GM18867 (cell line): ENCODE measurements at regions not wholly inside any gene's neighbourhood (a gene's known extent, or its start where the extent isn't known, plus 50 kb on each side); places are given as distances from the start of the nearest gene placed in this dataset.

Experiments used
- ATAC-seq: cut with Tn5 transposase; IDR thresholded peaks from one replicate; pipeline ENCODE4 v1.9.1; 2021; ENCODE audit warnings: mild to moderate bottlenecking, moderate library complexity; ENCODE audit not compliant: unreplicated experiment

GRCh38 chr14:98791661-98792060 is 480.3 kb downstream of the BCL11B start:
- ATAC-seq, result no peak

- no peak for ATAC-seq
Observed at GRCh38 chr14:98792171-98792570, 479.8 kb downstream of the BCL11B start.

- ATAC-seq, result no peak
Observed at GRCh38 chr14:98798099-98798498, 473.9 kb downstream of the BCL11B start.

- ATAC-seq, result no peak
Observed at GRCh38 chr14:98799891-98800290, 472.1 kb downstream of the BCL11B start.

- no peak for ATAC-seq
Observed at GRCh38 chr14:98802044-98802443, 470.0 kb downstream of the BCL11B start.

- ATAC-seq, result no peak
Observed at GRCh38 chr14:98803196-98803595, 468.8 kb downstream of the BCL11B start.

GRCh38 chr14:98808494-98809407 is 463.2 kb downstream of the BCL11B start:
- ATAC-seq, result no peak

DNA sequence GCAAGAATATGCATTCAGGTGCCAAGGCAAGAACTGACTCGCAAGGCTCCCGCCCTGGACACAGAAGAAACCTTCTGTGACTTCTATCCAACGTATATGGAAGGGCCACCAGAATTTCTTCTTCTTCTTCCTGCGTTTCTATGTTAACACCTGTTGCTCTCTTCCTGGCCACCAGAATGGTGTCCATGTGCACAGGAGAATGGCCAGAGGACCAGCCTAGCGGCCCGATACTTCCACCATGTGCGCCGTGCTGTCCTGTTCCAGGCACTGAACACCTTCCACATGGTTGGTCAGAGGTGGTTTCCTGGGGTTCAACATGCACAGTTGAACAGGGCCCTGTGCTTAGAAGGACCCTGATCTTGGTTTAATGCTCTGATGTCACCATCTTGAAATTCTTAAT is 455.8 kb downstream of the BCL11B start:
- ATAC-seq, result no peak

DNA sequence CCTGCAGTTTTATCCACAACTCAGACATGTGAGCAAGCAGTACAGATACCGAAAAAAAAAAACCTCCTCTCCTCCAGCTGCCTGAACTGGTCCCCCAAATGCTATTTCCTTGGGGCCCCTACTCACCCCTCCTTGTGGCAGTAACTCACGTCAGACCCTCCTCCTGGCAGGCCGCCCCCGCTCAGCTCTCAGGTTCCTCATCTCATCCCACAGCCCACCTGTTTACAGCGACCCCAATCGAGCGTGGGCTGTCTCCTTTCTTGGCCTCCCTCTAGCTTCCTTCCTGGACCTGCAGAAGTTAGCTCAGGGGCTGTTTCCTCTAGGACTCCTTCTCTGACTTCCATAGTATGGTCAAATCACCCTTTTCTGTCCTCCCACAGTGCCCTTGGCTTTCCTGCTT is 455.3 kb downstream of the BCL11B start:
- ATAC-seq, result no peak

DNA sequence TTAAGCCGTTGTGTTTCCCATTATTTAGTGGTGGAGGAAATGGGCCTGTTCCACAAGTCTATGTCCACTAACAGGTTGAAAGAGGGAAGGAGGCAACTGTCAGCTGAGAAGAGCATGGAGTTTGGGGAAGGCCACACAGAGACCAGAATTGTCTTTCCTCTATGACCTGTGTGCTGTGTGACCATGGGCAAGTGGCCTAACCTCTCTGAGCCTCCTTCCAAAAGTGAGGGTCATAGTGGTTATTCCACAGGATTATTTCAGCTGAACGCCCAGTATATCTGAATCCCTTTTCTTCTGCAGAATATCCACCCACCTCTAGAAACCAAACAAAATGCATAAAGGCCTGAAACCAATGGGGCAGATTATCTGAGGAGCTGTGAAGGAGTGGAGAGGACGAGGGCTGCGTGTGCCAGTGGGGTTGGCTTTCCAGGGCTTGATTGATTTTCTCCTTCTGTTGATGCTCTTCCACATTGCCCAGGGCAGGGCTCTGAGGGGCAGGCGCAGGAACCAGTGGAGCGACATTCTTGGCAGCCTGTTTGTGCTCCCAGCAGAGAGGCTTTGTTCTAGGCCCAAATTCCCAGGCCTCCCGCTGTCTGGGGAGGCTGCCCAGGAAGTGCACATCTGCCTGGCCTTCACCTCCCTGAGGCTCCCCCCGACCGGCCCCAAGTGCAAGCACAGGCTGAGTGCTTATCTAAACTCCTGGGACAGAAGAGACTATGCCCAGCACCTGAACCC is 452.7 kb downstream of the BCL11B start:
- ATAC-seq, result no peak

GRCh38 chr14:98819867-98820206 is 452.2 kb downstream of the BCL11B start:
- ATAC-seq, result no peak

GRCh38 chr14:98822917-98823316 is 449.1 kb downstream of the BCL11B start:
- no peak for ATAC-seq

DNA sequence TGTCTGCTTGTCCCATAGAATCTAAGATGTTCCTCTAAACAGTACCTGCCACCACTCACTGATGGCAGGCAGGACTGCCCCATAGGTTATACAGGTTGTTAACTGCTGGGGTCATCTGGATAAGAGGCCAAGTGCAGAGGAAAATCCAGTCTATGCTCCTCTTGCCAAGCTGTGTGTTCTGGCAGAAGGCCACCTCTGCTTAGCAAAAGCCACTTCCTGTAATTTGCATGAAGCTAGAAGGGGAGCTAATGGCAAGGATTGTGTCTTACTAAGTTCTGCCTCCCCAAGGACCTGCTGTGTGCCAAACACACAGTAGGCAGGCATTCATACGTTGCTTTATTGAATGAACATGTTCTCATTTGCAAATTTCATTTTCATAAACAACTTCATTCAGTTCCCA is 445.4 kb downstream of the BCL11B start:
- no peak for ATAC-seq

GRCh38 chr14:98834119-98834518 is 437.9 kb downstream of the BCL11B start:
- ATAC-seq, result no peak

GRCh38 chr14:98835051-98835824 is 436.8 kb downstream of the BCL11B start:
- ATAC-seq, result no peak

DNA sequence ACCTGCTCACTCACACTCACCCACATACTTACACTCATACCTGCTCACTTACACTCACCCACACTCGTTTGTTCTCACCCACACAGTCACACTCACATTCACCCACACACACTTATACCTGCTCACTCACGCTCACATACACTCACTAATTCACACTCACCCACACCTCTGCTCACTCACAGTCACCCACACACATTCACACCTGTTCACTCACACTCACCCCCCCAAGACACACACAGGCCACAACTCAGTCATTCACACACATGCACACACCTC is 436.2 kb downstream of the BCL11B start:
- no peak for ATAC-seq

GRCh38 chr14:98840091-98840490 is 431.9 kb downstream of the BCL11B start:
- no peak for ATAC-seq

DNA sequence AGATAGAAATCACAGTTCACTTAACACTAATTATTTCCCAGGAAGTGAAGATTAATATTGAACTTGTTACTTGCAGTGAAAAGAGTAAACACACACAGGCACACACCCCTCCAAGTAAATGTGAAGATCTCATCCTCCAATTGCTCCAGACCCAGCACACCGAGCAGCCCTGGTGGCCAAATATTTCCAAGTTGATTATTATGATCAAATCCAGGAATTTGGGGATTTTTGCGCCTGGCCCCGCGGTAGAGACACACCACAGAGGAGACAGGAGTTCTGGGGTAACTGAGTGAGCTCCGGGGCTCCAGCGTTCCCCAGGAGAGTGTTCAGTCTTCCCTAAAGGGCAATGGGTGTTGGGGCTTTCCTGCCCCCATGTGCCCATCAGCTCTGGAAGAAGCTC is 431.5 kb downstream of the BCL11B start:
- no peak for ATAC-seq

DNA sequence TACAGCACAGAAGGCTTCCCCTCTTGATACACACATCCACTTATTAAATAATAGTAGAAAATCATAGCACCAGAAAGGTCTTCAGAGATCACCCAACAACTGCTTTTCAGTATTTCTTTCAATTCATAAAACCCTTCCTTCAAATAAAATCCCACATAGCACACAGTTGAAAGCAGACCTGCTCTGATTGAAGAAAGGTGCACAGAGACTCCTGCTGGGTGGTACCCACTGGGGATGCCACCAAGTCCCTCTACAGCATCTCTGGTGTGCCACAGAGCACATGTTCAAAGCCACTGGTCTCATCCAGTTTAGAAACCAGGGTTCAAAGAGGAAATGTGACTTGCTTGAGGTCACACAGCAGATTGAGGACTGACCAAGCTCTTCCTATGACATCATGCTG is 427.5 kb downstream of the BCL11B start:
- no peak for ATAC-seq

DNA sequence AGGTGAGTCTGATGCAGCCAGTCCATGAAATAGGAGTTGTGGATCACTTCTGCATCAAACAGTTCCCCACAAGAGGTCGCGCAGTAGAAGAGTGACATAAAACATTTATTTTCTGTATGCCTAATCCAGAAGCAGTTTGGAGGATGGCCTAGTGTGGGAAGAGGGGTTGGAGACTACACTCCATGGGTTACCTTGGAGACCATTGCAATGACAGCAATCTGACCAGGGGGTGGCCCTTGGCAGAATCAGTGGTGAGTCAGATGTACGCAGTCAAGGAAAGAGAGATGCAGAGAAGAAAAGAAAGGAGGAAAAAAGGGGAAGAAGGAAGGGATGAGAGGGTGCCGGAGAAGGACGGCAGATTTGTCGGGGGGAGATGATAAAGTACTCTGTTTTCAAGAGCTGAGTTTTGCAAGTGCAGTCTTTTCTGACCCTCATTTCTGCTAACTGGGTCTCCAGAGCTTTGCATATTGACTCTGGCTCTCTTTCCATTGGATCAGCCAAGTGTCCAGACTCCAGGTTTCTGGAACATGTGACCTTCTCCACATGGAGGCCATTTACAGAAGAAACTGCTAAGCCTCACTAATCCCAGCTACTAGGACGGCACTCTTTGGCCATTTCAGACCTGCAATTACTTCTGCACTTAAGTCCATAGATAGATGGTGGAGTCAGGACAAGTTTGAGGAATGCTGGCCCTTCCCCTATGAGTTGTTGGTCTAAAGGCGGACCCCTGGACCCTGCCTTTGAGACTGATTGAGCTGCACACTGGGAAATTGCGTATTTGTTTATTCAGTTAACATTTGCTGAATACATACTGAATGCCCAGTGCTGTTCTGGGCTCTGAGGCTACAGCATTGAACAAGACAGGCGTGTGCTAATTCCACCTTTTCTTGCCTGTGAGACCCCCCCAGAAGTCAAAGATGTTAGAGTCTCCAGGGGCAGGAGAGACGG is 424.2 kb downstream of the BCL11B start:
- ATAC-seq, result no peak
